Activated CD4-positive, CD25-positive, alpha-beta regulatory T cell treated with anti-CD3 and anti-CD28 coated beads, Interleukin-2, amount 50 U/mL, for 72 hours (primary cell): ENCODE measurements at regions not wholly inside any gene's neighbourhood (a gene's known extent, or its start where the extent isn't known, plus 50 kb on each side); places are given as distances from the start of the nearest gene placed in this dataset.

Experiments
- DNase-seq: peaks from one replicate; pipeline ENCODE4 v3.0.0; 2021

- DNase-seq = no peak
These were observed 91.6 kb upstream of the LNX1 start for GRCh38 chr4:53682908-53683307.

- DNase-seq = no peak
These were observed 90.9 kb upstream of the LNX1 start for GRCh38 chr4:53682196-53682595.

- no peak for DNase-seq
These were observed 89.3 kb upstream of the LNX1 start for GRCh38 chr4:53680598-53680997.

- no peak for DNase-seq
These were observed 88.9 kb upstream of the LNX1 start for GRCh38 chr4:53680168-53680567.

GRCh38 chr4:53676402-53676871 is 85.2 kb upstream of the LNX1 start:
- no peak for DNase-seq

GRCh38 chr4:53674903-53675302 is 83.6 kb upstream of the LNX1 start:
- DNase-seq = no peak

- no peak for DNase-seq
These were observed 81.6 kb upstream of the LNX1 start for GRCh38 chr4:53672873-53673272.

- DNase-seq = no peak
These were observed 80.5 kb upstream of the LNX1 start for GRCh38 chr4:53671757-53672156.

GRCh38 chr4:53659737-53660136 is 68.5 kb upstream of the LNX1 start:
- no peak for DNase-seq

- no peak for DNase-seq
These were observed 67.8 kb upstream of the LNX1 start for GRCh38 chr4:53659112-53659511.

- DNase-seq = no peak
These were observed 66.7 kb upstream of the LNX1 start for GRCh38 chr4:53658029-53658428.

- no peak for DNase-seq
These were observed 65.2 kb upstream of the LNX1 start for GRCh38 chr4:53656421-53656981.

GRCh38 chr4:53654300-53654758 is 63.0 kb upstream of the LNX1 start:
- DNase-seq = no peak

- no peak for DNase-seq
These were observed 62.3 kb upstream of the LNX1 start for GRCh38 chr4:53653484-53654053.

- DNase-seq = no peak
These were observed 60.0 kb upstream of the LNX1 start for GRCh38 chr4:53651156-53651735.

- no peak for DNase-seq
These were observed 58.1 kb upstream of the LNX1 start for GRCh38 chr4:53649357-53649756.

GRCh38 chr4:53647547-53647946 is 56.3 kb upstream of the LNX1 start:
- DNase-seq = no peak

GRCh38 chr4:53646795-53647194 is 55.5 kb upstream of the LNX1 start:
- no peak for DNase-seq

- DNase-seq = no peak
These were observed 53.8 kb upstream of the LNX1 start for GRCh38 chr4:53645108-53645507.

GRCh38 chr4:53644607-53645006 is 53.3 kb upstream of the LNX1 start:
- no peak for DNase-seq
